H9 (cell line): ENCODE measurements at regions not wholly inside any gene's neighbourhood (a gene's known extent, or its start where the extent isn't known, plus 50 kb on each side); places are given as distances from the start of the nearest gene placed in this dataset.
A peak's percentile ranks its signal among the peaks of the same experiment; 100 is the strongest.

Source experiments
- DNase-seq: peaks from one replicate; pipeline ENCODE4 v3.0.0-alpha.2; 2017
- H2AFZ ChIP-seq: one replicate; pipeline ENCODE4 v1.6.1; 2013; ENCODE audit warnings: mild to moderate bottlenecking, low read length, control low read depth, moderate library complexity
- H2AK5ac ChIP-seq: 2 replicates; pipeline ENCODE4 v1.6.1; 2013; ENCODE audit warnings: low read length, control low read depth, mixed read lengths; ENCODE audit not compliant: insufficient read length
- H2BK120ac ChIP-seq: one replicate; pipeline ENCODE4 v1.6.1; 2013; ENCODE audit warnings: low read depth, mild to moderate bottlenecking, low read length, control low read depth, inconsistent platforms; ENCODE audit not compliant: poor library complexity, severe bottlenecking
- H2BK12ac ChIP-seq: 2 replicates; pipeline ENCODE4 v1.6.1; 2013; ENCODE audit warnings: low read length, control low read depth, mixed read lengths, low read depth; ENCODE audit not compliant: insufficient read length
- H2BK15ac ChIP-seq: 2 replicates; pipeline ENCODE4 v1.6.1; 2013; ENCODE audit warnings: low read depth, low read length, control low read depth
- H2BK20ac ChIP-seq: one replicate; pipeline ENCODE4 v1.6.1; 2013; ENCODE audit warnings: low read depth, mild to moderate bottlenecking, low read length, control low read depth, inconsistent platforms; ENCODE audit not compliant: poor library complexity, severe bottlenecking
- H2BK5ac ChIP-seq: 2 replicates; pipeline ENCODE4 v1.6.1; 2013; ENCODE audit warnings: low read length, control low read depth, mixed read lengths; ENCODE audit not compliant: insufficient read length
- H3K14ac ChIP-seq: 2 replicates; pipeline ENCODE4 v1.6.1; 2013; ENCODE audit warnings: low read length, control low read depth; ENCODE audit not compliant: insufficient read depth
- H3K18ac ChIP-seq: 2 replicates; pipeline ENCODE4 v1.6.1; 2013; ENCODE audit warnings: low read depth, mild to moderate bottlenecking, mixed read lengths, low read length, control low read depth; ENCODE audit not compliant: insufficient read length
- H3K23ac ChIP-seq: 2 replicates; pipeline ENCODE4 v1.6.1; 2013; ENCODE audit warnings: low read length, control low read depth, mixed read lengths, low read depth; ENCODE audit not compliant: insufficient read length
- H3K23me2 ChIP-seq: 2 replicates; pipeline ENCODE4 v1.6.1; 2013; ENCODE audit warnings: low read depth, mild to moderate bottlenecking, mixed read lengths, low read length, control low read depth; ENCODE audit not compliant: insufficient read length, poor library complexity, severe bottlenecking
- H3K27ac ChIP-seq: 2 replicates; pipeline ENCODE4 v1.5.1; 2013; ENCODE audit warnings: low read length, control low read depth, mixed read lengths, low read depth; ENCODE audit not compliant: insufficient read length
- H3K27me3 ChIP-seq: 2 replicates; pipeline ENCODE4 v1.6.1; 2013; ENCODE audit warnings: low read length, control low read depth, inconsistent platforms; ENCODE audit not compliant: insufficient read depth
- H3K4ac ChIP-seq: 2 replicates; pipeline ENCODE4 v1.6.1; 2013; ENCODE audit warnings: low read depth, mild to moderate bottlenecking, control low read depth, inconsistent platforms, low read length, moderate library complexity
- H3K4me1 ChIP-seq: 2 replicates; pipeline ENCODE4 v1.6.1; 2013; ENCODE audit warnings: low read length, control low read depth, inconsistent platforms; ENCODE audit not compliant: insufficient read depth
- H3K4me2 ChIP-seq: 2 replicates; pipeline ENCODE4 v1.6.1; 2013; ENCODE audit warnings: low read length, control low read depth, mixed read lengths; ENCODE audit not compliant: insufficient read length, insufficient read depth
- H3K56ac ChIP-seq: 2 replicates; pipeline ENCODE4 v1.6.1; 2013; ENCODE audit warnings: low read depth, mild to moderate bottlenecking, mixed read lengths, low read length, control low read depth; ENCODE audit not compliant: insufficient read length
- H3K79me1 ChIP-seq: 2 replicates; pipeline ENCODE4 v1.6.1; 2013; ENCODE audit warnings: low read depth, mild to moderate bottlenecking, moderate library complexity, low read length, control low read depth, inconsistent platforms; ENCODE audit not compliant: insufficient read depth, poor library complexity, severe bottlenecking
- H3K79me2 ChIP-seq: 2 replicates; pipeline ENCODE4 v1.6.1; 2013; ENCODE audit warnings: low read length, control low read depth, inconsistent platforms; ENCODE audit not compliant: insufficient read depth
- H3K9ac ChIP-seq: 2 replicates; pipeline ENCODE4 v1.6.1; 2013; ENCODE audit warnings: low read length, control low read depth, mixed read lengths; ENCODE audit not compliant: insufficient read length; ENCODE audit errors: extremely low read depth
- H3K9me3 ChIP-seq: one replicate; pipeline ENCODE4 v1.6.1; 2013; ENCODE audit warnings: low read depth, low read length, inconsistent platforms; ENCODE audit not compliant: control insufficient read depth
- H3T11ph ChIP-seq: one replicate; pipeline ENCODE4 v1.6.1; 2013; ENCODE audit warnings: mild to moderate bottlenecking, low read length, control low read depth, inconsistent platforms
- H4K20me1 ChIP-seq: one replicate; pipeline ENCODE4 v1.6.1; 2013; ENCODE audit not compliant: control insufficient read depth, insufficient read length, insufficient read depth
- H4K5ac ChIP-seq: 2 replicates; pipeline ENCODE4 v1.6.1; 2013; ENCODE audit warnings: low read depth, mild to moderate bottlenecking, mixed read lengths, low read length, control low read depth; ENCODE audit not compliant: insufficient read length
- H4K8ac ChIP-seq: replicated peaks from 2 replicates; pipeline ENCODE4 v1.6.1; 2013; ENCODE audit warnings: low read length, control low read depth, mixed read lengths, low read depth; ENCODE audit not compliant: insufficient read length
- H4K91ac ChIP-seq: 2 replicates; pipeline ENCODE4 v1.6.1; 2013; ENCODE audit warnings: low read depth, mild to moderate bottlenecking, moderate library complexity, mixed read lengths, low read length, control low read depth; ENCODE audit not compliant: insufficient read length
- H3K27ac Mint-ChIP-seq, 3 experiments: 2 replicates in 2 of 3; 3 replicates in 1 of 3; pipeline ENCODE4 v1.8.0; 2020 to 2021; ENCODE audit warnings: mixed read lengths in 3 of 3, mild to moderate bottlenecking in 1 of 3, moderate library complexity in 1 of 3
- H3K27me3 Mint-ChIP-seq: 2 replicates; pipeline ENCODE4 v1.8.0; 2021; ENCODE audit warnings: low read depth, mild to moderate bottlenecking, moderate library complexity, mixed read lengths
- H3K36me3 Mint-ChIP-seq, 3 experiments: 2 replicates in 2 of 3; 3 replicates in 1 of 3; pipeline ENCODE4 v1.8.0; 2020 to 2021; ENCODE audit warnings: low read depth in 3 of 3, mixed read lengths in 3 of 3; ENCODE audit not compliant: insufficient read depth in 1 of 3
- H3K4me1 Mint-ChIP-seq, 2 experiments: 2 replicates each; pipeline ENCODE4 v1.8.0; 2020; ENCODE audit warnings: mixed read lengths in 2 of 2
- H3K4me3 Mint-ChIP-seq, 2 experiments: 2 replicates in 1 of 2; 3 replicates in 1 of 2; pipeline ENCODE4 v1.8.0; 2020 to 2021; ENCODE audit warnings: mild to moderate bottlenecking in 2 of 2, mixed read lengths in 2 of 2, moderate library complexity in 1 of 2
- H3K9me3 Mint-ChIP-seq, 2 experiments: 2 replicates in 1 of 2; 3 replicates in 1 of 2; pipeline ENCODE4 v1.8.0; 2020; ENCODE audit warnings: mild to moderate bottlenecking in 2 of 2, mixed read lengths in 2 of 2, moderate library complexity in 1 of 2
- WGBS: extraction: QIAGEN DNeasy Blood & Tissue Kit; methylation state at CpG from one replicate; pipeline ENCODE4 v1.1.7; 2013; ENCODE audit warnings: missing lambda C conversion rate, low lambda C conversion rate, mixed read lengths; ENCODE audit not compliant: insufficient read length; ENCODE audit errors: extremely low coverage; 5-methylcytosine and 5-hydroxymethylcytosine counted together
- TF ChIP-seq, protein P1 (sequence below): fragments of 200-600 bp; sonication (generic); conservative IDR thresholded peaks from 3 replicates; pipeline ENCODE4 v1.8.0; 2021; ENCODE audit warnings: antibody characterized with exemption, mild to moderate bottlenecking

DNA sequence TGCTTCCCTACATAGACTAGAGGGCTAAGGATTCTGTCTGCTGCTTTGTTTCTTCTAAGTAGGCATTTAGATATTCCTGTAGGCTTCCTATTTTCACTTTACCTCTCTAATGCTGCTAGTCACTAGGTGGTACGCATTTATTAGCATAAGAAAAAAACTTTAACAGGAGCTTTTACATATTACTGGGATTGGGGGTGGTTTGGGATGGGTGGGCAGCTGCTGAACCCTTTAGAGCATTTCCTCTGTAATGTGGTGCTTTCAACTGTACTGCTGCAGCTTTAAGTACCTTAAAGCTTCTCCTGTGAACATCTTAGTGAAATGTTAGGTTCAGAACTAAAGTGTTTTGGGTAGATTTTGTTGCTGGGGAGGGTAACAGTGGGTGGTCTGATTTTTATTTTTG lies 92.6 kb downstream of the ZNF486 start:
- H4K8ac ChIP-seq, result no peak overlapping the region
- H3T11ph ChIP-seq, result no peak overlapping the region
- DNase-seq, result peak; percentile 68
- H3K4me2 ChIP-seq, result no peak overlapping the region
- peaks cover 0 to 5% of the 10 kb centered on the region in 2 experiments; a peak in 2 of 5 replicates for H3K9me3 Mint-ChIP-seq
- no peak overlapping the region for H4K5ac ChIP-seq
- H2BK12ac ChIP-seq, result no peak overlapping the region
- no peaks in the 10 kb centered on the region for H3K27me3 Mint-ChIP-seq
- peak overlapping the region; percentile 88 to 99 (median 98) for H3K27ac Mint-ChIP-seq
- no peaks in the 10 kb centered on the region for H3K79me1 ChIP-seq
- H3K9me3 ChIP-seq, result no peaks in the 10 kb centered on the region
- no peak overlapping the region for H4K91ac ChIP-seq
- no peaks in the 10 kb centered on the region for H3K23me2 ChIP-seq
- H2BK20ac ChIP-seq, result no peak overlapping the region
- no peaks in the 10 kb centered on the region for H3K79me2 ChIP-seq
- peaks cover 8% of the 10 kb centered on the region; the same call in 1 of the 2 replicates for H3K4me1 ChIP-seq
- H3K56ac ChIP-seq, result no peak overlapping the region
- H3K14ac ChIP-seq, result no peak overlapping the region
- no peak overlapping the region for H3K9ac ChIP-seq
- H3K18ac ChIP-seq, result no peak overlapping the region
- no peak overlapping the region for H2AK5ac ChIP-seq
- no peaks in the 10 kb centered on the region for H3K27me3 ChIP-seq
- TF ChIP-seq, protein P1, sequence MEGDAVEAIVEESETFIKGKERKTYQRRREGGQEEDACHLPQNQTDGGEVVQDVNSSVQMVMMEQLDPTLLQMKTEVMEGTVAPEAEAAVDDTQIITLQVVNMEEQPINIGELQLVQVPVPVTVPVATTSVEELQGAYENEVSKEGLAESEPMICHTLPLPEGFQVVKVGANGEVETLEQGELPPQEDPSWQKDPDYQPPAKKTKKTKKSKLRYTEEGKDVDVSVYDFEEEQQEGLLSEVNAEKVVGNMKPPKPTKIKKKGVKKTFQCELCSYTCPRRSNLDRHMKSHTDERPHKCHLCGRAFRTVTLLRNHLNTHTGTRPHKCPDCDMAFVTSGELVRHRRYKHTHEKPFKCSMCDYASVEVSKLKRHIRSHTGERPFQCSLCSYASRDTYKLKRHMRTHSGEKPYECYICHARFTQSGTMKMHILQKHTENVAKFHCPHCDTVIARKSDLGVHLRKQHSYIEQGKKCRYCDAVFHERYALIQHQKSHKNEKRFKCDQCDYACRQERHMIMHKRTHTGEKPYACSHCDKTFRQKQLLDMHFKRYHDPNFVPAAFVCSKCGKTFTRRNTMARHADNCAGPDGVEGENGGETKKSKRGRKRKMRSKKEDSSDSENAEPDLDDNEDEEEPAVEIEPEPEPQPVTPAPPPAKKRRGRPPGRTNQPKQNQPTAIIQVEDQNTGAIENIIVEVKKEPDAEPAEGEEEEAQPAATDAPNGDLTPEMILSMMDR, result no peak
- H3K23ac ChIP-seq, result no peak overlapping the region
- peak overlapping the region; percentile 23 to 65 for H3K4me3 Mint-ChIP-seq
- peaks cover 0 to 8% (median 2%) of the 10 kb centered on the region in 3 experiments; a peak in 3 of 7 replicates for H3K36me3 Mint-ChIP-seq
- H2BK5ac ChIP-seq, result no peak overlapping the region
- H4K20me1 ChIP-seq, result no peaks in the 10 kb centered on the region
- H2BK15ac ChIP-seq, result no peak overlapping the region
- H2BK120ac ChIP-seq, result no peak overlapping the region
- H3K4me1 Mint-ChIP-seq, result peaks cover 51 to 53% of the 10 kb centered on the region in 2 experiments
- no peak overlapping the region for H2AFZ ChIP-seq
- WGBS, result no CpG with 5 or more reads among the region's 1 CpG
- no peak overlapping the region for H3K4ac ChIP-seq
- H3K27ac ChIP-seq, result peak overlapping the region; percentile 91
